ENCODE measurements at regions not wholly inside any gene's neighbourhood (a gene's known extent, or its start where the extent isn't known, plus 50 kb on each side); places are given as distances from the start of the nearest gene placed in this dataset.

GRCh38 chr2:7703543-7704144 is 786.4 kb downstream of the RNF144A start:
- TF ChIP-seq CTCF (conservative IDR thresholded peaks at IDR 0.05; ENCODE audit: low read depth, low read length) = no peak
- no peak for TF ChIP-seq EZH2 (IDR thresholded peaks at IDR 0.05; ENCODE audit: borderline replicate concordance, low read depth, low read length, poor library complexity, severe bottlenecking)
